Trophoblast cell (in vitro differentiated cells and primary cell): ENCODE measurements at regions not wholly inside any gene's neighbourhood (a gene's known extent, or its start where the extent isn't known, plus 50 kb on each side); places are given as distances from the start of the nearest gene placed in this dataset.

ENCODE experiments used
- DNase-seq, 2 donors: peaks; one replicate each; pipeline ENCODE4 v3.0.0-alpha.2; 2016
- H2AFZ ChIP-seq: 2 replicates; pipeline ENCODE4 v1.6.1; 2013; ENCODE audit warnings: low read length, moderate library complexity, mild to moderate bottlenecking; ENCODE audit not compliant: insufficient read depth, poor library complexity
- H2AK5ac ChIP-seq: 2 replicates; pipeline ENCODE4 v1.6.1; 2013; ENCODE audit warnings: mild to moderate bottlenecking, low read length
- H2BK120ac ChIP-seq: 2 replicates; pipeline ENCODE4 v1.6.1; 2013; ENCODE audit warnings: low read length, mild to moderate bottlenecking, moderate library complexity; ENCODE audit not compliant: insufficient read depth, poor library complexity
- H2BK12ac ChIP-seq: 2 replicates; pipeline ENCODE4 v1.6.1; 2013; ENCODE audit warnings: mild to moderate bottlenecking, low read length, moderate library complexity
- H2BK5ac ChIP-seq: 2 replicates; pipeline ENCODE4 v1.6.1; 2013; ENCODE audit warnings: low read length, low read depth, moderate library complexity, mild to moderate bottlenecking; ENCODE audit not compliant: poor library complexity
- H3K14ac ChIP-seq: 2 replicates; pipeline ENCODE4 v1.6.1; 2013; ENCODE audit warnings: mild to moderate bottlenecking, low read length
- H3K18ac ChIP-seq: 2 replicates; pipeline ENCODE4 v1.6.1; 2013; ENCODE audit warnings: mild to moderate bottlenecking, low read length
- H3K23ac ChIP-seq: 2 replicates; pipeline ENCODE4 v1.6.1; 2013; ENCODE audit warnings: low read length
- H3K27ac ChIP-seq: 2 replicates; pipeline ENCODE4 v1.5.1; 2013; ENCODE audit warnings: low read depth, mild to moderate bottlenecking, inconsistent platforms, low read length, moderate library complexity
- H3K27me3 ChIP-seq: 2 replicates; pipeline ENCODE4 v1.6.1; 2013; ENCODE audit warnings: inconsistent platforms, mild to moderate bottlenecking, low read length, moderate library complexity; ENCODE audit not compliant: insufficient read depth
- H3K36me3 ChIP-seq, 2 experiments: 1 replicate in 1 of 2; 2 replicates in 1 of 2; pipeline ENCODE4 v1.6.1; 2013; ENCODE audit warnings: low read length in 2 of 2, mild to moderate bottlenecking in 2 of 2, moderate library complexity in 1 of 2; ENCODE audit not compliant: insufficient read depth in 2 of 2, control insufficient read depth in 1 of 2
- H3K4ac ChIP-seq: 2 replicates; pipeline ENCODE4 v1.6.1; 2013; ENCODE audit warnings: low read depth, mild to moderate bottlenecking, low read length, moderate library complexity
- H3K4me1 ChIP-seq, 2 experiments: 1 replicate in 1 of 2; 2 replicates in 1 of 2; pipeline ENCODE4 v1.6.1; 2013; ENCODE audit warnings: low read length in 2 of 2, mild to moderate bottlenecking in 2 of 2, moderate library complexity in 1 of 2; ENCODE audit not compliant: insufficient read depth in 2 of 2, control insufficient read depth in 1 of 2
- H3K4me2 ChIP-seq: 2 replicates; pipeline ENCODE4 v1.6.1; 2013; ENCODE audit warnings: inconsistent platforms, mild to moderate bottlenecking, low read length, moderate library complexity
- H3K4me3 ChIP-seq: 2 replicates; pipeline ENCODE4 v1.5.1; 2013; ENCODE audit warnings: mild to moderate bottlenecking, low read depth, low read length, inconsistent platforms
- H3K79me1 ChIP-seq: one replicate; pipeline ENCODE4 v1.6.1; 2013; ENCODE audit warnings: low read length
- H3K79me2 ChIP-seq: 2 replicates; pipeline ENCODE4 v1.6.1; 2013; ENCODE audit warnings: low read length, mild to moderate bottlenecking; ENCODE audit not compliant: control insufficient read depth, insufficient read depth, poor library complexity
- H3K9ac ChIP-seq: 2 replicates; pipeline ENCODE4 v1.6.1; 2013; ENCODE audit warnings: mild to moderate bottlenecking, low read length
- H3K9me3 ChIP-seq: 2 replicates; pipeline ENCODE4 v1.6.1; 2013; ENCODE audit warnings: low read depth, mild to moderate bottlenecking, control low read depth, inconsistent platforms, low read length; ENCODE audit not compliant: insufficient read depth
- H4K12ac ChIP-seq: 2 replicates; pipeline ENCODE4 v1.6.1; 2013; ENCODE audit warnings: low read depth, mild to moderate bottlenecking, low read length, moderate library complexity
- H4K8ac ChIP-seq: 2 replicates; pipeline ENCODE4 v1.6.1; 2013; ENCODE audit warnings: low read depth, mild to moderate bottlenecking, low read length, moderate library complexity
- H4K91ac ChIP-seq: one replicate; pipeline ENCODE4 v1.6.1; 2013; ENCODE audit warnings: low read depth, mild to moderate bottlenecking, low read length, moderate library complexity
- WGBS: extraction: QIAGEN DNeasy Blood & Tissue Kit; methylation state at CpG from one replicate; pipeline ENCODE4 v1.1.7; 2013; ENCODE audit warnings: missing lambda C conversion rate; ENCODE audit not compliant: insufficient read length, insufficient coverage; ENCODE audit errors: extremely low coverage; 5-methylcytosine and 5-hydroxymethylcytosine counted together

GRCh38 chr4:126834854-126835253 is 797.9 kb upstream of the INTU start:
- Histone ChIP-seq H2AFZ (no peak overlapping the region), H3K27ac (no peak overlapping the region), H3K79me2 (no peaks in the 10 kb centered on the region), H4K8ac (no peak overlapping the region), H3K4me3 (no peak overlapping the region), H3K4me2 (no peak overlapping the region), H3K9ac (no peak overlapping the region), H2BK12ac (no peak overlapping the region), H3K9me3 (peaks cover 2% of the 10 kb centered on the region), H2BK5ac (no peak overlapping the region), H2AK5ac (no peak overlapping the region), H3K79me1 (no peaks in the 10 kb centered on the region), H4K12ac (no peak overlapping the region), H3K14ac (no peak overlapping the region), H4K91ac (no peak overlapping the region), H3K23ac (no peak overlapping the region), H2BK120ac (no peak overlapping the region), H3K27me3 (no peaks in the 10 kb centered on the region), H3K36me3 (no peaks in the 10 kb centered on the region), H3K18ac (no peak overlapping the region), H3K4ac (no peak overlapping the region), H3K4me1 (no peaks in the 10 kb centered on the region)
- DNase-seq: no peak

GRCh38 chr4:126838941-126839679 is 793.6 kb upstream of the INTU start:
- Histone ChIP-seq H3K4me3 (no peak overlapping the region), H4K8ac (no peak overlapping the region), H3K9ac (no peak overlapping the region), H3K14ac (no peak overlapping the region), H3K36me3 (no peaks in the 10 kb centered on the region), H2AFZ (no peak overlapping the region), H3K27ac (no peak overlapping the region), H2BK12ac (no peak overlapping the region), H3K4me1 (no peaks in the 10 kb centered on the region), H2AK5ac (no peak overlapping the region), H3K27me3 (no peaks in the 10 kb centered on the region), H3K18ac (no peak overlapping the region), H2BK5ac (no peak overlapping the region), H3K4ac (no peak overlapping the region), H3K4me2 (no peak overlapping the region), H3K79me1 (no peaks in the 10 kb centered on the region), H3K9me3 (peaks cover 9% of the 10 kb centered on the region), H4K91ac (no peak overlapping the region), H3K79me2 (no peaks in the 10 kb centered on the region), H3K23ac (no peak overlapping the region), H2BK120ac (no peak overlapping the region), H4K12ac (no peak overlapping the region)
- WGBS: no CpG with 5 or more reads among the region's 3 CpGs
- DNase-seq: no peak

- Histone ChIP-seq H2BK12ac (no peak overlapping the region), H2BK120ac (no peak overlapping the region), H2AFZ (no peak overlapping the region), H3K4me3 (no peak overlapping the region), H3K27ac (no peak overlapping the region), H3K23ac (no peak overlapping the region), H3K9ac (no peak overlapping the region), H2AK5ac (no peak overlapping the region), H3K79me1 (no peaks in the 10 kb centered on the region), H4K91ac (no peak overlapping the region), H3K4me2 (no peak overlapping the region), H4K12ac (no peak overlapping the region), H3K18ac (no peak overlapping the region), H3K4me1 (no peaks in the 10 kb centered on the region), H3K4ac (no peak overlapping the region), H3K9me3 (peaks cover 9% of the 10 kb centered on the region), H3K36me3 (no peaks in the 10 kb centered on the region), H3K14ac (no peak overlapping the region), H3K27me3 (no peaks in the 10 kb centered on the region), H2BK5ac (no peak overlapping the region), H3K79me2 (no peaks in the 10 kb centered on the region), H4K8ac (no peak overlapping the region)
- DNase-seq: no peak
- no CpG with 5 or more reads among the region's 5 CpGs for WGBS
Observed at GRCh38 chr4:126843492-126844067, 789.2 kb upstream of the INTU start.

- no peak overlapping the region for H3K4ac ChIP-seq
- WGBS: no CpG with 5 or more reads among the region's 1 CpG
- no peak overlapping the region for H3K27ac ChIP-seq
- no peaks in the 10 kb centered on the region for H3K9me3 ChIP-seq
- no peaks in the 10 kb centered on the region for H3K79me1 ChIP-seq
- peak; percentile 0 to 12 for DNase-seq
- H3K23ac ChIP-seq: no peak overlapping the region
- H4K12ac ChIP-seq: no peak overlapping the region
- H4K91ac ChIP-seq: no peak overlapping the region
- H3K18ac ChIP-seq: no peak overlapping the region
- H3K36me3 ChIP-seq: no peaks in the 10 kb centered on the region
- H3K27me3 ChIP-seq: no peaks in the 10 kb centered on the region
- no peaks in the 10 kb centered on the region for H3K79me2 ChIP-seq
- no peak overlapping the region for H2BK5ac ChIP-seq
- no peak overlapping the region for H2BK12ac ChIP-seq
- peaks cover 0 to 2% of the 10 kb centered on the region in 2 experiments for H3K4me1 ChIP-seq
- no peak overlapping the region for H3K14ac ChIP-seq
- no peak overlapping the region for H4K8ac ChIP-seq
- no peak overlapping the region for H3K4me3 ChIP-seq
- no peak overlapping the region for H3K4me2 ChIP-seq
- H2AK5ac ChIP-seq: no peak overlapping the region
- no peak overlapping the region for H2AFZ ChIP-seq
- H2BK120ac ChIP-seq: no peak overlapping the region
- no peak overlapping the region for H3K9ac ChIP-seq
Observed at GRCh38 chr4:126850286-126850685, 782.5 kb upstream of the INTU start.
